ENCODE measurements at regions not wholly inside any gene's neighbourhood (a gene's known extent, or its start where the extent isn't known, plus 50 kb on each side); places are given as distances from the start of the nearest gene placed in this dataset.

DNA sequence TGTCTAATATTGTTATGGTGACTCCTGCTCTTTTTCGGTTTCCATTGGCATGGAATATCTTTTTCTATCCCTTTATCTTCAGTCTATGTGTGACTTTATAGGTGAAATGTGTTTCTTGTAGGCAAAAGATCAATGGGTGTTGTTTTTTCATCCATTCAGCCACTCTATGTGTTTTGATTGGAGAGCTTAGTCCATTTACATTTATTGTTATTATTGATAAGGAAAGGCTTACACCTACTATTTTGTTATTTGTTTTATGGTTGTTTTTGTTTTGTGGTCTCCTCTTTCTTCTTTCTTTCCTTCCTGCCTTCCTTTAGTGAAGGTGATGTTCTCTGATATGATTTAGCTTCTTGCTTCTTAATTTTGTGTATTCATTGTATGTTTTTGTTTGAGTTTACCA, 414.3 kb downstream of the ADRA2A start (continued):
- no peak for TF ChIP-seq TSHZ1 (tag by site-specific recombination; IDR thresholded peaks at IDR 0.05; ENCODE audit: borderline replicate concordance)
- no peak for TF ChIP-seq ZNF629 (tag by site-specific recombination; IDR thresholded peaks at IDR 0.05)
- no peak for TF ChIP-seq ZNF624 (tag by site-specific recombination; IDR thresholded peaks at IDR 0.05)
- TF ChIP-seq, protein P1, sequence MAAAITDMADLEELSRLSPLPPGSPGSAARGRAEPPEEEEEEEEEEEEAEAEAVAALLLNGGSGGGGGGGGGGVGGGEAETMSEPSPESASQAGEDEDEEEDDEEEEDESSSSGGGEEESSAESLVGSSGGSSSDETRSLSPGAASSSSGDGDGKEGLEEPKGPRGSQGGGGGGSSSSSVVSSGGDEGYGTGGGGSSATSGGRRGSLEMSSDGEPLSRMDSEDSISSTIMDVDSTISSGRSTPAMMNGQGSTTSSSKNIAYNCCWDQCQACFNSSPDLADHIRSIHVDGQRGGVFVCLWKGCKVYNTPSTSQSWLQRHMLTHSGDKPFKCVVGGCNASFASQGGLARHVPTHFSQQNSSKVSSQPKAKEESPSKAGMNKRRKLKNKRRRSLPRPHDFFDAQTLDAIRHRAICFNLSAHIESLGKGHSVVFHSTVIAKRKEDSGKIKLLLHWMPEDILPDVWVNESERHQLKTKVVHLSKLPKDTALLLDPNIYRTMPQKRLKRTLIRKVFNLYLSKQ (tag by site-specific recombination; IDR thresholded peaks at IDR 0.05; ENCODE audit: borderline replicate concordance), result no peak
- no peak for TF ChIP-seq SP3 (tag by site-specific recombination; IDR thresholded peaks at IDR 0.05)
- TF ChIP-seq YY1 (tag by site-specific recombination; IDR thresholded peaks at IDR 0.05), result no peak
- TF ChIP-seq ZBTB6 (tag by site-specific recombination; IDR thresholded peaks at IDR 0.05), result no peak
- TF ChIP-seq, protein P2, sequence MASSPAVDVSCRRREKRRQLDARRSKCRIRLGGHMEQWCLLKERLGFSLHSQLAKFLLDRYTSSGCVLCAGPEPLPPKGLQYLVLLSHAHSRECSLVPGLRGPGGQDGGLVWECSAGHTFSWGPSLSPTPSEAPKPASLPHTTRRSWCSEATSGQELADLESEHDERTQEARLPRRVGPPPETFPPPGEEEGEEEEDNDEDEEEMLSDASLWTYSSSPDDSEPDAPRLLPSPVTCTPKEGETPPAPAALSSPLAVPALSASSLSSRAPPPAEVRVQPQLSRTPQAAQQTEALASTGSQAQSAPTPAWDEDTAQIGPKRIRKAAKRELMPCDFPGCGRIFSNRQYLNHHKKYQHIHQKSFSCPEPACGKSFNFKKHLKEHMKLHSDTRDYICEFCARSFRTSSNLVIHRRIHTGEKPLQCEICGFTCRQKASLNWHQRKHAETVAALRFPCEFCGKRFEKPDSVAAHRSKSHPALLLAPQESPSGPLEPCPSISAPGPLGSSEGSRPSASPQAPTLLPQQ (tag by site-specific recombination; IDR thresholded peaks at IDR 0.05), result no peak
- TF ChIP-seq ZNF707 (tag by site-specific recombination; IDR thresholded peaks at IDR 0.05), result no peak

GRCh38 chr10:111493024-111493625, 416.3 kb downstream of the ADRA2A start:
- H3K9me3 ChIP-seq (ENCODE audit: control insufficient read depth, insufficient read depth, low read depth, low read length), result no peaks in the 10 kb centered on the region
- ChIA-PET CTCF (no interaction called here), POLR2A (no interaction called here)
- H3K4me3 ChIP-seq (ENCODE audit: low read depth, low read length), result no peak overlapping the region
- H3K27ac ChIP-seq (ENCODE audit: extremely low read depth, low read depth, low read length), result no peak overlapping the region
- no peaks in the 10 kb centered on the region for H3K4me1 ChIP-seq (ENCODE audit: control insufficient read depth, insufficient read depth, low read length)
- H3K36me3 ChIP-seq (ENCODE audit: control insufficient read depth in 2 of 2, insufficient read depth in 1 of 2, low read length in 2 of 2), result no peaks in the 10 kb centered on the region
- TF ChIP-seq ZNF335 (tag by site-specific recombination; conservative IDR thresholded peaks at IDR 0.05) (no peak), ZNF292 (tag by site-specific recombination; IDR thresholded peaks at IDR 0.05; ENCODE audit: borderline replicate concordance, low read depth) (no peak), ZSCAN30 (tag by site-specific recombination; IDR thresholded peaks at IDR 0.05) (no peak), ZNF513 (tag by site-specific recombination; IDR thresholded peaks at IDR 0.05) (no peak), MYNN (tag by site-specific recombination; IDR thresholded peaks at IDR 0.05; ENCODE audit: borderline replicate concordance) (no peak), ZNF37A (tag by site-specific recombination; IDR thresholded peaks at IDR 0.05) (no peak), ZNF175 (tag by site-specific recombination; IDR thresholded peaks at IDR 0.05) (no peak), TSHZ1 (tag by site-specific recombination; IDR thresholded peaks at IDR 0.05; ENCODE audit: borderline replicate concordance) (no peak), ZNF354C (tag by site-specific recombination; IDR thresholded peaks at IDR 0.05; ENCODE audit: borderline replicate concordance, low read depth) (no peak)
- TF ChIP-seq, protein P1 (tag by site-specific recombination; IDR thresholded peaks at IDR 0.05; ENCODE audit: borderline replicate concordance), result no peak

Data from HEK293 (cell line).